ENCODE measurements at regions not wholly inside any gene's neighbourhood (a gene's known extent, or its start where the extent isn't known, plus 50 kb on each side); places are given as distances from the start of the nearest gene placed in this dataset.

DNA sequence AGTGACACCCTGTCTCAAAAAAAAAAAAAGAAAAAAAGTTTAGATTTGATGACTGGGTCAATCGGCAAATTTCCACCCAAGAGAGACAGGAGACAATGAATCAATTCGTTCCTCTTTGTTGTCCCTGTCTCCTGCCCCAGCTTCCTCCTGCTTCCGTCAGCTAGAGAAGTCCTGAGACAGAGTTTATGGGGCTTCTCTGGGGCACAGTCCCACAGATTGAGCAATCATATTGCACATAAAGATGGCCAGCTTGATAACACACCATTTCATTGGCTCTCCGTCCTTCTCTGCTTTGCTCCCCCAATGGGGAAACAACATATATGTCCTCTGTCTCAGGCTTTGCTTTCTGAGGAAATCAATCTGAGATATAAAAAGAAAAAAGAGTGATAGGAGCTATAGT is 78.4 kb upstream of the FUNDC1 start:
- TF ChIP-seq, protein P1, sequence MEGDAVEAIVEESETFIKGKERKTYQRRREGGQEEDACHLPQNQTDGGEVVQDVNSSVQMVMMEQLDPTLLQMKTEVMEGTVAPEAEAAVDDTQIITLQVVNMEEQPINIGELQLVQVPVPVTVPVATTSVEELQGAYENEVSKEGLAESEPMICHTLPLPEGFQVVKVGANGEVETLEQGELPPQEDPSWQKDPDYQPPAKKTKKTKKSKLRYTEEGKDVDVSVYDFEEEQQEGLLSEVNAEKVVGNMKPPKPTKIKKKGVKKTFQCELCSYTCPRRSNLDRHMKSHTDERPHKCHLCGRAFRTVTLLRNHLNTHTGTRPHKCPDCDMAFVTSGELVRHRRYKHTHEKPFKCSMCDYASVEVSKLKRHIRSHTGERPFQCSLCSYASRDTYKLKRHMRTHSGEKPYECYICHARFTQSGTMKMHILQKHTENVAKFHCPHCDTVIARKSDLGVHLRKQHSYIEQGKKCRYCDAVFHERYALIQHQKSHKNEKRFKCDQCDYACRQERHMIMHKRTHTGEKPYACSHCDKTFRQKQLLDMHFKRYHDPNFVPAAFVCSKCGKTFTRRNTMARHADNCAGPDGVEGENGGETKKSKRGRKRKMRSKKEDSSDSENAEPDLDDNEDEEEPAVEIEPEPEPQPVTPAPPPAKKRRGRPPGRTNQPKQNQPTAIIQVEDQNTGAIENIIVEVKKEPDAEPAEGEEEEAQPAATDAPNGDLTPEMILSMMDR (IDR thresholded peaks at IDR 0.05), result no peak
- TF ChIP-seq POLR2A (IDR thresholded peaks at IDR 0.05; ENCODE audit: low read depth), result no peak
